LNCaP clone FGC (cell line): ENCODE measurements at regions not wholly inside any gene's neighbourhood (a gene's known extent, or its start where the extent isn't known, plus 50 kb on each side); places are given as distances from the start of the nearest gene placed in this dataset.

Source experiments
- DNase-seq: peaks from one replicate; pipeline ENCODE4 v3.0.0-alpha.2; 2011; ENCODE audit warnings: low read depth
- H3K4me3 ChIP-seq: 2 replicates; pipeline ENCODE4 v1.5.1; 2011; ENCODE audit warnings: mild to moderate bottlenecking, low read depth, low read length, control low read depth
- TF ChIP-seq, protein P1 (sequence below): IDR thresholded peaks from 2 replicates; pipeline ENCODE4 v1.5.1; 2012; ENCODE audit warnings: mild to moderate bottlenecking; ENCODE audit not compliant: control insufficient read depth, insufficient read depth; ENCODE audit errors: extremely low read depth

DNA sequence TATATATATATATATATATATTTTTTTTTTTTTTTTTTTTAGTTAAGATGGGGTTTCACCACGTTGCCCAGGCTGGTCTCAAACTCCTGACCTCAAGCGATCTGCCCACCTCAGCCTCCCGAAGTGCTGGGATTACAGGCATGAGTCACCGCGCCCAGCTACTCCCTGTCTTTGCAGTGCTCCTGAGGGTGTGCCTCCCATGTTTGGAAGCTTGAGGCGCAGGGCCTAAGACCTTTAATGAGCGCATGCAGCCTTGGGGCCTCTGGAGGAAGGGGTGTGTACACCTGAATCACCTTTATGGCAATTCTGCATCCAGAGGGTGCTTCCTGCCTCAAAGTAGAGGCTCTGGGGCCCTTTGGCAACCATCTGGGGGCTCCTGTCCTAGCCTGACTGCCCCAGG, 219.4 kb upstream of the CIBAR2 start:
- TF ChIP-seq, protein P1, sequence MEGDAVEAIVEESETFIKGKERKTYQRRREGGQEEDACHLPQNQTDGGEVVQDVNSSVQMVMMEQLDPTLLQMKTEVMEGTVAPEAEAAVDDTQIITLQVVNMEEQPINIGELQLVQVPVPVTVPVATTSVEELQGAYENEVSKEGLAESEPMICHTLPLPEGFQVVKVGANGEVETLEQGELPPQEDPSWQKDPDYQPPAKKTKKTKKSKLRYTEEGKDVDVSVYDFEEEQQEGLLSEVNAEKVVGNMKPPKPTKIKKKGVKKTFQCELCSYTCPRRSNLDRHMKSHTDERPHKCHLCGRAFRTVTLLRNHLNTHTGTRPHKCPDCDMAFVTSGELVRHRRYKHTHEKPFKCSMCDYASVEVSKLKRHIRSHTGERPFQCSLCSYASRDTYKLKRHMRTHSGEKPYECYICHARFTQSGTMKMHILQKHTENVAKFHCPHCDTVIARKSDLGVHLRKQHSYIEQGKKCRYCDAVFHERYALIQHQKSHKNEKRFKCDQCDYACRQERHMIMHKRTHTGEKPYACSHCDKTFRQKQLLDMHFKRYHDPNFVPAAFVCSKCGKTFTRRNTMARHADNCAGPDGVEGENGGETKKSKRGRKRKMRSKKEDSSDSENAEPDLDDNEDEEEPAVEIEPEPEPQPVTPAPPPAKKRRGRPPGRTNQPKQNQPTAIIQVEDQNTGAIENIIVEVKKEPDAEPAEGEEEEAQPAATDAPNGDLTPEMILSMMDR: no peak
- DNase-seq: no peak
- no peak overlapping the region for H3K4me3 ChIP-seq

GRCh38 chr16:85332175-85332574, 219.9 kb upstream of the CIBAR2 start:
- TF ChIP-seq, protein P1: no peak
- DNase-seq: no peak
- H3K4me3 ChIP-seq: no peak overlapping the region

- TF ChIP-seq, protein P1: no peak
- no peak for DNase-seq
- H3K4me3 ChIP-seq: no peak overlapping the region
Measured at GRCh38 chr16:85333337-85333736, 221.1 kb upstream of the CIBAR2 start.

DNA sequence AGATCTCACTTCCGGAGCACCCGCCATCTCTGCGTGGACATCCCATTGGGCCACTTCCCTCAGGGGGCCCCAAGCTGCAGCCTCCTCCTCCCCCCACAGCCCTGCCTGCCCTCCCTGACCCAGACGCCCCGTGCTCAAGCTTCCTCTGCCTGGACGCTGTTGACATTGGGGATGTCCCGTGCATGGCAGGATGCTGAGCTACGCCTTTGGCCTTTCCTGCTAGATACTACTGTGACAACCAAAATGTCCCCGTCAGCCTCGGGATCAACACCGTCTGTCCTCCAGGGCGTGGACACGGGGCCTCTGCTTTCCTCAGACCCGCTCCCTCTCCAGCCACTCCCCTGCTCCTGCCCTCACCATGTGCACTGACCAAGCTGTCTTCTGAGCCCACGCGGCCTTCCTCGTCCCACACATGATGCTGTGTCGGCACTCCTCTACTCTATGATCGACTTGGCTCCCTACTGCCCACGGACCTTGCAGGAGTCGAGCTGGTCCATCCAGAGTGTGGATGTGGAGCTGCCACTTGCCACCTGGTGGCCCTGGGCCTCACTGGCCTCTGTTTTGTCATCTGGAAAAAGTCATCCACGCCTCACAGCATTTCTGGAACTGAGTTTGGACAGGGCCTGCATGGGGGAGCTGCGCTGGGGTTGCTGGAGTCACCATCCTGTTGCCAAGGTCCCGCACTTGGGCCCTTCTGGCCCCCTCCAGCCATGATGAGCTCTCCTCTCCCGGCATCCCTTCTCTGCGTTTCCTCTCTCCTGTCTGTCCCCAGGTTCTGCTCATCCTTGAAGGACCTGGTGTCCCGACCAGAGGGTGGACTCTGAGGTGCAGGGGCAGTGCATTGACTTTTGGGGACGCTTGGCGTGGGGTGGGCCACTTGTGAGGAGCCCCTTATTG, 221.7 kb upstream of the CIBAR2 start:
- no peak for DNase-seq
- TF ChIP-seq, protein P1: no peak
- H3K4me3 ChIP-seq: no peak overlapping the region

GRCh38 chr16:85334718-85335583, 222.7 kb upstream of the CIBAR2 start:
- H3K4me3 ChIP-seq: no peak overlapping the region
- DNase-seq: no peak
- TF ChIP-seq, protein P1: no peak

GRCh38 chr16:85335584-85336491, 223.6 kb upstream of the CIBAR2 start:
- TF ChIP-seq, protein P1: no peak
- no peak for DNase-seq
- H3K4me3 ChIP-seq: no peak overlapping the region
